Heart left ventricle (tissue), 13 donors: ENCODE measurements at regions not wholly inside any gene's neighbourhood (a gene's known extent, or its start where the extent isn't known, plus 50 kb on each side); places are given as distances from the start of the nearest gene placed in this dataset.

Experiments
- CTCF ChIP-seq, 12 donors: fragments of 200-600 bp; sonication (generic) in 4 of 12; IDR thresholded peaks; one replicate each; pipeline versions ENCODE4 v1.5.0 to v1.8.0; 2018 to 2022; ENCODE audit warnings: antibody characterized with exemption in 12 of 12, mild to moderate bottlenecking in 5 of 12
- POLR2A ChIP-seq, 2 donors: fragments of 450-650 bp; IDR thresholded peaks; one replicate each; pipeline ENCODE4 v1.6.1; 2017; ENCODE audit warnings: antibody characterized with exemption in 2 of 2, mild to moderate bottlenecking in 2 of 2, moderate library complexity in 2 of 2
- donor health status: ischemic (EF 13 %, LVEDD 7.1; RV severe dilation, severe dysfunction).
- donor health status: DM: no; HTN: yes; CAD: no.
- donor health status: DM: no; HTN: no; CAD: no.
- donor health status: ischemic (EF 25% LVEDD 6.9; RV normal size, moderate dysfunction).
- donor health status: ischemic (EF 25% LVEDD 5.7; RV mildly dilated, moderate dysfunction).
- donor health status: ischemic (EF 35%, LVEDD 5.7; RV mildly dilated, moderate dysfunction).
- donor health status: nonischemic (EF 11% LVEDD 7.7; RV severe dilation, severe dysfunction).
- donor health status: DM: yes; HTN: yes; CAD: no.
- donor health status: PGD.
- donor health status: ischemic (EF 29% LVEDD 5.4; RV normal size, mild dysfunction).
- donor health status: nonischemic (EF 23%, LVEDD 6.1; RV moderate dilation, normal function).

- TF ChIP-seq POLR2A (IDR thresholded peaks at IDR 0.05) (no peak), CTCF (IDR thresholded peaks at IDR 0.05) (no peak)
These were observed 239.2 kb upstream of the GNPDA2 start for GRCh38 chr4:44965435-44966095.
